PC-9 (cell line): ENCODE measurements at regions not wholly inside any gene's neighbourhood (a gene's known extent, or its start where the extent isn't known, plus 50 kb on each side); places are given as distances from the start of the nearest gene placed in this dataset.

Experiments used
- EZH2 ChIP-seq: fragments of 200-600 bp; sonication (generic); IDR thresholded peaks from 2 replicates; pipeline ENCODE4 v1.8.0; 2017; ENCODE audit warnings: antibody characterized with exemption, low read depth
- TF ChIP-seq, protein P1 (sequence below): fragments of 200-600 bp; sonication (generic); conservative IDR thresholded peaks from 2 replicates; pipeline ENCODE4 v1.6.1; 2017; ENCODE audit warnings: mixed run types, antibody characterized with exemption, mild to moderate bottlenecking, moderate library complexity

DNA sequence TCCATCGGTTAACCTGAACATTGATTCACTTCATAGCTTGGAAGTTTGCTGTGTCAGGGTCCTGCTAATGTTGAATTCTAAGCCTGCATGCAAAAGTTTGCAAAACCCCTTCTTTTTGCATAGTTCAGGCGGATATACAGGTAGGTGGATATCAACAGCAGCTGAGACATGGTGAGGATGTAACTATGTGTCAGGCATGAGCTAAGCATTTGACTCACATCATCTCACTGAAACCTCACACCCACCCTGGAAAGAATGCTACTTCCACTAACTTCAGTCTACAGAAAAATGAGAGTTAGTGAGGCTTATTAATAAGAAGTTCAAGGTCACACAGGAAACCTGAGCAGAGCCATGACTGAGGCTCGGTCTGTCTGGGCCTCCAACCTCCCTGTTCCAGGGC, 276.9 kb downstream of the BMP7 start:
- TF ChIP-seq, protein P1, sequence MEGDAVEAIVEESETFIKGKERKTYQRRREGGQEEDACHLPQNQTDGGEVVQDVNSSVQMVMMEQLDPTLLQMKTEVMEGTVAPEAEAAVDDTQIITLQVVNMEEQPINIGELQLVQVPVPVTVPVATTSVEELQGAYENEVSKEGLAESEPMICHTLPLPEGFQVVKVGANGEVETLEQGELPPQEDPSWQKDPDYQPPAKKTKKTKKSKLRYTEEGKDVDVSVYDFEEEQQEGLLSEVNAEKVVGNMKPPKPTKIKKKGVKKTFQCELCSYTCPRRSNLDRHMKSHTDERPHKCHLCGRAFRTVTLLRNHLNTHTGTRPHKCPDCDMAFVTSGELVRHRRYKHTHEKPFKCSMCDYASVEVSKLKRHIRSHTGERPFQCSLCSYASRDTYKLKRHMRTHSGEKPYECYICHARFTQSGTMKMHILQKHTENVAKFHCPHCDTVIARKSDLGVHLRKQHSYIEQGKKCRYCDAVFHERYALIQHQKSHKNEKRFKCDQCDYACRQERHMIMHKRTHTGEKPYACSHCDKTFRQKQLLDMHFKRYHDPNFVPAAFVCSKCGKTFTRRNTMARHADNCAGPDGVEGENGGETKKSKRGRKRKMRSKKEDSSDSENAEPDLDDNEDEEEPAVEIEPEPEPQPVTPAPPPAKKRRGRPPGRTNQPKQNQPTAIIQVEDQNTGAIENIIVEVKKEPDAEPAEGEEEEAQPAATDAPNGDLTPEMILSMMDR = no peak
- no peak for TF ChIP-seq EZH2
